HCT116 (cell line): ENCODE measurements at regions not wholly inside any gene's neighbourhood (a gene's known extent, or its start where the extent isn't known, plus 50 kb on each side); places are given as distances from the start of the nearest gene placed in this dataset.

Experiments
- ATAC-seq: fragments of 200-7000 bp; cut with Tn5 transposase; 2 replicates; pipeline ENCODE4 v1.9.1; 2020; ENCODE audit warnings: mild to moderate bottlenecking, moderate library complexity
- BruUV-seq: library from RNA; stranded (reverse); fragments of 400-500 nt; replicated peaks from 2 replicates; lab custom pipeline; 2021; lab: Mats Ljungman, UMichigan
- CTCF ChIA-PET: fragments of 300-600 bp; sonication (Branson Sonifier 250); formaldehyde crosslinking; loops from one replicate; lab custom pipeline; 2021; ENCODE audit warnings: antibody characterized with exemption; lab: Charles Lee
- POLR2A ChIA-PET: fragments of 300-600, 350-600 bp; sonication (Branson Sonifier 250); formaldehyde crosslinking; loops from one replicate; lab custom pipeline; 2021; ENCODE audit warnings: antibody characterized with exemption; lab: Charles Lee
- RAD21 ChIA-PET, 2 experiments: fragments of 300-600 bp; sonication (Branson Sonifier 250); formaldehyde crosslinking; loops; one replicate each; lab custom pipeline; 2023; ENCODE audit warnings: low total read pairs in 2 of 2; ENCODE audit not compliant: uncharacterized antibody in 2 of 2, unreplicated experiment in 2 of 2, low non-redundant PET in 1 of 2; lab: Charles Lee
- DNase-seq: peaks from one replicate; pipeline ENCODE4 v3.0.0-alpha.2; 2010; ENCODE audit warnings: low read depth, low spot score
- H2AFZ ChIP-seq: fragments of 200-600 bp; shearing (Covaris generic), sonication (generic); 2 replicates; pipeline ENCODE4 v1.6.1; 2017; ENCODE audit warnings: low read depth, mixed run types, mixed read lengths, antibody characterized with exemption, low read length; ENCODE audit not compliant: poor library complexity, severe bottlenecking
- H3K27ac ChIP-seq: 2 replicates; pipeline ENCODE4 v1.5.1; 2012; ENCODE audit warnings: low read depth, low read length
- H3K27me3 ChIP-seq: fragments of 200-600 bp; sonication (generic); 2 replicates; pipeline ENCODE4 v1.6.1; 2016; ENCODE audit warnings: mixed run types, low read length, mixed read lengths; ENCODE audit not compliant: insufficient read depth
- H3K36me3 ChIP-seq, 2 experiments: fragments of 200-500 bp in 1 of 2; fragments of 200-600 bp in 1 of 2; sonication (Bioruptor generic) in 1 of 2; sonication (generic) in 1 of 2; 2 replicates each; pipeline versions ENCODE4 v1.5.1 to v1.6.1; 2014 to 2016; ENCODE audit warnings: low read length in 2 of 2, inconsistent platforms in 1 of 2, mixed read lengths in 1 of 2, mixed run types in 1 of 2; ENCODE audit not compliant: insufficient read depth in 2 of 2, control insufficient read depth in 1 of 2
- H3K4me1 ChIP-seq, 2 experiments: fragments of 200-600 bp in 1 of 2; sonication (generic) in 1 of 2; 2 replicates each; pipeline versions ENCODE4 v1.5.1 to v1.6.1; 2012 to 2017; ENCODE audit warnings: low read length in 2 of 2, inconsistent platforms in 1 of 2, mild to moderate bottlenecking in 1 of 2, mixed read lengths in 1 of 2, mixed run types in 1 of 2, moderate library complexity in 1 of 2; ENCODE audit not compliant: insufficient read depth in 2 of 2, control insufficient read depth in 1 of 2
- H3K4me2 ChIP-seq: fragments of 200-600 bp; sonication (generic); 2 replicates; pipeline ENCODE4 v1.6.1; 2017; ENCODE audit warnings: mixed run types, low read length, mixed read lengths
- H3K4me3 ChIP-seq, 2 experiments: fragments of 200-600 bp in 1 of 2; sonication (generic) in 1 of 2; replicated peaks in 1 of 2; 2 replicates each; pipeline ENCODE4 v1.5.1; 2011 to 2016; ENCODE audit warnings: low read length in 2 of 2, control low read depth in 1 of 2, low read depth in 1 of 2, mild to moderate bottlenecking in 1 of 2, mixed read lengths in 1 of 2, mixed run types in 1 of 2
- H3K79me2 ChIP-seq: fragments of 200-600 bp; sonication (generic); 2 replicates; pipeline ENCODE4 v1.6.1; 2017; ENCODE audit warnings: mild to moderate bottlenecking, mixed run types, low read length, moderate library complexity, mixed read lengths; ENCODE audit not compliant: insufficient read depth
- H3K9ac ChIP-seq: fragments of 200-600 bp; sonication (generic); 2 replicates; pipeline ENCODE4 v1.6.1; 2016; ENCODE audit warnings: low read length, mixed read lengths
- H3K9me2 ChIP-seq: fragments of 200-600 bp; sonication (generic), shearing (Covaris generic); 2 replicates; pipeline ENCODE4 v1.6.1; 2017; ENCODE audit warnings: mixed run types, mild to moderate bottlenecking, moderate library complexity; ENCODE audit not compliant: insufficient read depth
- H3K9me3 ChIP-seq, 2 experiments: fragments of 200-500 bp in 1 of 2; fragments of 200-600 bp in 1 of 2; sonication (Bioruptor generic) in 1 of 2; sonication (generic) in 1 of 2; 2 replicates each; pipeline ENCODE4 v1.6.1; 2014 to 2017; ENCODE audit warnings: low read length in 2 of 2, mixed read lengths in 2 of 2, inconsistent platforms in 1 of 2, low read depth in 1 of 2, mild to moderate bottlenecking in 1 of 2, mixed run types in 1 of 2, moderate library complexity in 1 of 2; ENCODE audit not compliant: control insufficient read depth in 1 of 2, insufficient read depth in 1 of 2
- H4K20me1 ChIP-seq: fragments of 200-600 bp; sonication (generic), shearing (Covaris generic); 2 replicates; pipeline ENCODE4 v1.6.1; 2017; ENCODE audit warnings: mixed run types, mild to moderate bottlenecking, moderate library complexity; ENCODE audit not compliant: insufficient read depth
- ATF3 ChIP-seq: IDR thresholded peaks from 2 replicates; pipeline ENCODE4 v1.6.1; 2012
- CBX3 ChIP-seq: IDR thresholded peaks from 2 replicates; pipeline ENCODE4 v1.6.1; 2012; ENCODE audit warnings: low read depth
- EZH2 ChIP-seq: fragments of 200-600 bp; sonication (generic); IDR thresholded peaks from 2 replicates; pipeline ENCODE4 v1.6.1; 2017; ENCODE audit warnings: antibody characterized with exemption, mixed run types
- JUND ChIP-seq: IDR thresholded peaks from 2 replicates; pipeline ENCODE4 v1.6.1; 2012
- MAX ChIP-seq: IDR thresholded peaks from 2 replicates; pipeline ENCODE4 v1.6.1; 2012
- RAD21 ChIP-seq: IDR thresholded peaks from 2 replicates; pipeline ENCODE4 v1.6.1; 2012; ENCODE audit warnings: low read depth, mild to moderate bottlenecking
- REST ChIP-seq: IDR thresholded peaks from 2 replicates; pipeline ENCODE4 v1.6.1; 2012; ENCODE audit warnings: low read depth
- SIN3A ChIP-seq: IDR thresholded peaks from 2 replicates; pipeline ENCODE4 v1.6.1; 2012; ENCODE audit warnings: low read depth
- SP1 ChIP-seq: IDR thresholded peaks from 2 replicates; pipeline ENCODE4 v1.6.1; 2012; ENCODE audit warnings: low read depth
- SRF ChIP-seq: IDR thresholded peaks from 2 replicates; pipeline ENCODE4 v1.6.1; 2012; ENCODE audit warnings: low read depth
- TCF7L2 ChIP-seq: IDR thresholded peaks from 2 replicates; pipeline ENCODE4 v1.7.0; 2011; ENCODE audit warnings: borderline replicate concordance, inconsistent platforms; ENCODE audit not compliant: insufficient read depth, insufficient read length; ENCODE audit errors: extremely low read depth
- YY1 ChIP-seq: IDR thresholded peaks from 2 replicates; pipeline ENCODE4 v1.6.1; 2011; ENCODE audit warnings: low read length, low read depth, moderate library complexity, mild to moderate bottlenecking; ENCODE audit not compliant: insufficient replicate concordance; ENCODE audit errors: extremely low read depth
- ZFX ChIP-seq: fragments of 450-650 bp; IDR thresholded peaks from 2 replicates; pipeline ENCODE4 v1.6.1; 2017
- intact Hi-C: fragments of 100-400 bp; cut with micrococcal nuclease; formaldehyde crosslinking; loops from 2 replicates; pipeline ENCODE4 v1.10.0; 2022
- TF ChIP-seq, protein P1 (sequence below): IDR thresholded peaks from 2 replicates; pipeline ENCODE4 v1.6.1; 2011; ENCODE audit warnings: mild to moderate bottlenecking, low read length, moderate library complexity; ENCODE audit not compliant: insufficient replicate concordance; ENCODE audit errors: extremely low read depth

GRCh38 chrX:82134378-82134777 lies 932.5 kb downstream of the SH3BGRL start:
- no peaks in the 10 kb centered on the region for H3K9me2 ChIP-seq
- no peaks in the 10 kb centered on the region for H4K20me1 ChIP-seq
- ChIA-PET RAD21 (no interaction called here), CTCF (no interaction called here), POLR2A (no interaction called here)
- no peak overlapping the region for H2AFZ ChIP-seq
- TF ChIP-seq YY1 (no peak), SIN3A (no peak), SRF (no peak), EZH2 (no peak), ZFX (no peak), MAX (no peak), REST (no peak), ATF3 (no peak), JUND (no peak), SP1 (no peak), CBX3 (no peak), TCF7L2 (no peak), RAD21 (no peak)
- TF ChIP-seq, protein P1, sequence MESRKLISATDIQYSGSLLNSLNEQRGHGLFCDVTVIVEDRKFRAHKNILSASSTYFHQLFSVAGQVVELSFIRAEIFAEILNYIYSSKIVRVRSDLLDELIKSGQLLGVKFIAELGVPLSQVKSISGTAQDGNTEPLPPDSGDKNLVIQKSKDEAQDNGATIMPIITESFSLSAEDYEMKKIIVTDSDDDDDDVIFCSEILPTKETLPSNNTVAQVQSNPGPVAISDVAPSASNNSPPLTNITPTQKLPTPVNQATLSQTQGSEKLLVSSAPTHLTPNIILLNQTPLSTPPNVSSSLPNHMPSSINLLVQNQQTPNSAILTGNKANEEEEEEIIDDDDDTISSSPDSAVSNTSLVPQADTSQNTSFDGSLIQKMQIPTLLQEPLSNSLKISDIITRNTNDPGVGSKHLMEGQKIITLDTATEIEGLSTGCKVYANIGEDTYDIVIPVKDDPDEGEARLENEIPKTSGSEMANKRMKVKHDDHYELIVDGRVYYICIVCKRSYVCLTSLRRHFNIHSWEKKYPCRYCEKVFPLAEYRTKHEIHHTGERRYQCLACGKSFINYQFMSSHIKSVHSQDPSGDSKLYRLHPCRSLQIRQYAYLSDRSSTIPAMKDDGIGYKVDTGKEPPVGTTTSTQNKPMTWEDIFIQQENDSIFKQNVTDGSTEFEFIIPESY = no peak
- H3K27ac ChIP-seq = no peak overlapping the region
- H3K36me3 ChIP-seq = no peaks in the 10 kb centered on the region
- BruUV-seq = no TSS peak
- H3K9me3 ChIP-seq = no peaks in the 10 kb centered on the region
- no peak overlapping the region for H3K9ac ChIP-seq
- intact Hi-C loops = no loop called here
- H3K4me3 ChIP-seq = no peak overlapping the region
- H3K79me2 ChIP-seq = no peaks in the 10 kb centered on the region
- no peak for DNase-seq
- H3K27me3 ChIP-seq = no peaks in the 10 kb centered on the region
- ATAC-seq = no peak
- no peak overlapping the region for H3K4me2 ChIP-seq
- no peaks in the 10 kb centered on the region for H3K4me1 ChIP-seq
